ENCODE measurements at regions not wholly inside any gene's neighbourhood (a gene's known extent, or its start where the extent isn't known, plus 50 kb on each side); places are given as distances from the start of the nearest gene placed in this dataset.
A peak's percentile ranks its signal among the peaks of the same experiment; 100 is the strongest.

- intact Hi-C loops (cut with DNase I; ENCODE audit: low total_unique reads): no loop called here
- H3K4me3 ChIP-seq (ENCODE audit: low read depth, poor library complexity, severe bottlenecking): no peak overlapping the region
- TF ChIP-seq CTCF (IDR thresholded peaks at IDR 0.05) (no peak), POLR2A (IDR thresholded peaks at IDR 0.05) (no peak)
- DNase-seq (ENCODE audit: low spot score in 2 of 2): no peak
- WGBS, 2 donors: 37 to 38% methylated on average over 17 of the region's 17 CpGs
Measured at GRCh38 chr1:229204921-229205777, 65.8 kb upstream of the RAB4A start.

GRCh38 chr1:229205854-229206253, 65.1 kb upstream of the RAB4A start:
- no peak overlapping the region for H3K4me3 ChIP-seq (ENCODE audit: low read depth, poor library complexity, severe bottlenecking)
- DNase-seq (ENCODE audit: low spot score in 2 of 2): no peak
- intact Hi-C loops (cut with DNase I; ENCODE audit: low total_unique reads): no loop called here
- WGBS, 2 donors: 76 to 79% methylated on average over 8 of the region's 8 CpGs
- TF ChIP-seq CTCF (IDR thresholded peaks at IDR 0.05) (no peak), POLR2A (IDR thresholded peaks at IDR 0.05) (no peak)

GRCh38 chr1:229207916-229208315, 63.0 kb upstream of the RAB4A start:
- no peak overlapping the region for H3K4me3 ChIP-seq (ENCODE audit: low read depth, poor library complexity, severe bottlenecking)
- TF ChIP-seq CTCF (IDR thresholded peaks at IDR 0.05) (no peak), POLR2A (IDR thresholded peaks at IDR 0.05) (no peak)
- no peak for DNase-seq (ENCODE audit: low spot score in 2 of 2)
- 81 to 86% methylated on average over 3 of the region's 3 CpGs for WGBS, 2 donors
- intact Hi-C loops (cut with DNase I; ENCODE audit: low total_unique reads): no loop called here

GRCh38 chr1:229208481-229208880, 62.4 kb upstream of the RAB4A start:
- intact Hi-C loops (cut with DNase I; ENCODE audit: low total_unique reads): no loop called here
- no peak for TF ChIP-seq POLR2A (IDR thresholded peaks at IDR 0.05)
- no peak for TF ChIP-seq CTCF (IDR thresholded peaks at IDR 0.05)
- no peak for DNase-seq (ENCODE audit: low spot score in 2 of 2)
- no peak overlapping the region for H3K4me3 ChIP-seq (ENCODE audit: low read depth, poor library complexity, severe bottlenecking)
- WGBS, 2 donors: 64 to 93% methylated on average over 3 of the region's 3 CpGs

GRCh38 chr1:229209386-229209785, 61.5 kb upstream of the RAB4A start:
- 86 to 89% methylated on average over 4 of the region's 4 CpGs for WGBS, 2 donors
- intact Hi-C loops (cut with DNase I; ENCODE audit: low total_unique reads): no loop called here
- H3K4me3 ChIP-seq (ENCODE audit: low read depth, poor library complexity, severe bottlenecking): no peak overlapping the region
- TF ChIP-seq CTCF (IDR thresholded peaks at IDR 0.05) (no peak), POLR2A (IDR thresholded peaks at IDR 0.05) (no peak)
- DNase-seq (ENCODE audit: low spot score in 2 of 2): peak in 1 of 2 donors; percentile 1

- DNase-seq (ENCODE audit: low spot score in 2 of 2): no peak
- no peak overlapping the region for H3K4me3 ChIP-seq (ENCODE audit: low read depth, poor library complexity, severe bottlenecking)
- WGBS, 2 donors: 91 to 95% methylated on average over 4 of the region's 4 CpGs
- TF ChIP-seq CTCF (IDR thresholded peaks at IDR 0.05) (no peak), POLR2A (IDR thresholded peaks at IDR 0.05) (no peak)
- intact Hi-C loops (cut with DNase I; ENCODE audit: low total_unique reads): no loop called here
Measured at GRCh38 chr1:229209816-229210215, 61.1 kb upstream of the RAB4A start.
